Stimulated activated naive CD8-positive, alpha-beta T cell treated with anti-CD3 and anti-CD28 coated beads, Interleukin-15, Interleukin-2, amounts not matched to agents 100 ng/mL and 50 ng/mL, for 24 hours (primary cell): ENCODE measurements at regions not wholly inside any gene's neighbourhood (a gene's known extent, or its start where the extent isn't known, plus 50 kb on each side); places are given as distances from the start of the nearest gene placed in this dataset.

Experiments used
- H3K27ac Mint-ChIP-seq: one replicate; pipeline ENCODE4 v1.8.0; 2021; ENCODE audit warnings: mild to moderate bottlenecking, mixed read lengths
- H3K27me3 Mint-ChIP-seq: one replicate; pipeline ENCODE4 v1.8.0; 2021; ENCODE audit warnings: mixed read lengths
- H3K36me3 Mint-ChIP-seq: one replicate; pipeline ENCODE4 v1.8.0; 2021; ENCODE audit warnings: low read depth, mixed read lengths
- H3K4me1 Mint-ChIP-seq: one replicate; pipeline ENCODE4 v1.8.0; 2021; ENCODE audit warnings: low read depth, mixed read lengths
- H3K4me3 Mint-ChIP-seq: one replicate; pipeline ENCODE4 v1.8.0; 2021; ENCODE audit warnings: mild to moderate bottlenecking, mixed read lengths
- H3K9me3 Mint-ChIP-seq: one replicate; pipeline ENCODE4 v1.8.0; 2021; ENCODE audit warnings: mixed read lengths

GRCh38 chr20:51122931-51123658 lies 100.2 kb upstream of the KCNG1 start:
- no peaks in the 10 kb centered on the region for H3K36me3 Mint-ChIP-seq
- H3K27me3 Mint-ChIP-seq: peaks cover 43% of the 10 kb centered on the region
- no peak overlapping the region for H3K4me3 Mint-ChIP-seq
- H3K4me1 Mint-ChIP-seq: peaks cover 27% of the 10 kb centered on the region
- no peak overlapping the region for H3K27ac Mint-ChIP-seq
- H3K9me3 Mint-ChIP-seq: no peaks in the 10 kb centered on the region

DNA sequence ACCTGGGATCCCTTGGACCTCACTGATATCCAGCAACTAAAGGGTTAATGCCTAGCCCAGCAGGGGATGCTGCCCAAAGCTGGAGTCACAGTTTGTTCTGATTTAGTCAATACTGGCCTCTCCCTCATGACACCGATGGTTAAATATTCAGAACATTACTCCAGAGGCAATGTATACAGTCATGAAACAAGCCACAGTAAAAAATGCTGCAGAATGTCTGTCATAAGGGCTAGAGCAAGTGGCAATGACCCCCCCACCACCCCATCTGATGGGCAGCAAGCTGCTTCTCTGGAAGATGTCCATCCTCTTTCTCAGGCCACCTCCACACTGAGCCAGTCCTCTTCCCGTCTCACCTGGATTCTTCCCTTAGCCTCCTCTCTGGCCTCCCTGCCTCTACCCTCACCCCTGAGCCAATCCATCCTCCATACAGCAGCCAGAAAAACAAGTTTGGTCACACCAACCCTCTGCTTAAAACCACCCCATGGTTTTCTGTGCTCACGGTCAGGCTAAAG lies 99.0 kb upstream of the KCNG1 start:
- Mint-ChIP-seq H3K4me3 (no peak overlapping the region), H3K36me3 (no peaks in the 10 kb centered on the region), H3K4me1 (peaks cover 20% of the 10 kb centered on the region), H3K27ac (no peak overlapping the region), H3K27me3 (peaks cover 43% of the 10 kb centered on the region), H3K9me3 (no peaks in the 10 kb centered on the region)

- Mint-ChIP-seq H3K4me3 (no peak overlapping the region), H3K27me3 (peaks cover 43% of the 10 kb centered on the region), H3K4me1 (peaks cover 20% of the 10 kb centered on the region), H3K27ac (no peak overlapping the region), H3K36me3 (no peaks in the 10 kb centered on the region), H3K9me3 (no peaks in the 10 kb centered on the region)
Observed at GRCh38 chr20:51121272-51121671, 98.4 kb upstream of the KCNG1 start.

GRCh38 chr20:51120868-51121267 lies 98.0 kb upstream of the KCNG1 start:
- Mint-ChIP-seq H3K9me3 (no peaks in the 10 kb centered on the region), H3K4me1 (peaks cover 20% of the 10 kb centered on the region), H3K27ac (no peak overlapping the region)

GRCh38 chr20:51120438-51120837 lies 97.5 kb upstream of the KCNG1 start:
- H3K9me3 Mint-ChIP-seq: no peaks in the 10 kb centered on the region
- peaks cover 42% of the 10 kb centered on the region for H3K27me3 Mint-ChIP-seq
- no peak overlapping the region for H3K4me3 Mint-ChIP-seq
- H3K27ac Mint-ChIP-seq: no peak overlapping the region
- peaks cover 20% of the 10 kb centered on the region for H3K4me1 Mint-ChIP-seq
- H3K36me3 Mint-ChIP-seq: no peaks in the 10 kb centered on the region

More at GRCh38 chr20:51120868-51121267, 98.0 kb upstream of the KCNG1 start:
- peaks cover 43% of the 10 kb centered on the region for H3K27me3 Mint-ChIP-seq
- H3K36me3 Mint-ChIP-seq: no peaks in the 10 kb centered on the region
- no peak overlapping the region for H3K4me3 Mint-ChIP-seq

GRCh38 chr20:51119914-51120313 lies 97.0 kb upstream of the KCNG1 start:
- peaks cover 38% of the 10 kb centered on the region for H3K27me3 Mint-ChIP-seq
- no peaks in the 10 kb centered on the region for H3K36me3 Mint-ChIP-seq
- no peaks in the 10 kb centered on the region for H3K9me3 Mint-ChIP-seq
- no peak overlapping the region for H3K4me3 Mint-ChIP-seq
- H3K27ac Mint-ChIP-seq: no peak overlapping the region
- peaks cover 20% of the 10 kb centered on the region for H3K4me1 Mint-ChIP-seq

DNA sequence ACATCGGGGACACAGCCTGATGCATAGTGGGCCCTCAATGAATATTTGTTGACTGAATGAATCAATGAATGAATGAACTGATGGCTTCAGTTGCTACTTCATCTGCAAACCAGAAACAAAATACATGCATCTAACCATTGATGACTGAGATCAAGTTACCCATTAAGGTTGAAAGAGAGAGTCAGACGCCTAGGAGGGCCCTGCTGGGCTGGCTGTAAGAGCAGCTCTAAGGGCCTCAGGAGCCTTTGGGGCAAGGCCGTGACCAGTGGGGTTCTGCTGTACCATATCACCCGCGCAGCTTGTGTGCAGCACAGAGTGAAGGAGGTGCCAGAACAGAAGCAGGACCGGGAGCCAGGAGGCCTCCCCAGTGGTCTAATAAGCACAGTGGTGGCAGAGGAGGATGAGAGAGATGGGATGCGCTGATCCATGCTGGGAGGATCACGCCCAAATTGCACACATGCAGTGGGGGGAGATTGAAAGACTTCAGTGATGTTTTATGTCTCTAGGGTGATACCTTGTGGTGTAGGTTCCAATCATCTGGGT lies 96.1 kb upstream of the KCNG1 start:
- Mint-ChIP-seq H3K4me3 (no peak overlapping the region), H3K4me1 (peaks cover 20% of the 10 kb centered on the region), H3K9me3 (no peaks in the 10 kb centered on the region), H3K27ac (no peak overlapping the region), H3K27me3 (peaks cover 38% of the 10 kb centered on the region), H3K36me3 (no peaks in the 10 kb centered on the region)

DNA sequence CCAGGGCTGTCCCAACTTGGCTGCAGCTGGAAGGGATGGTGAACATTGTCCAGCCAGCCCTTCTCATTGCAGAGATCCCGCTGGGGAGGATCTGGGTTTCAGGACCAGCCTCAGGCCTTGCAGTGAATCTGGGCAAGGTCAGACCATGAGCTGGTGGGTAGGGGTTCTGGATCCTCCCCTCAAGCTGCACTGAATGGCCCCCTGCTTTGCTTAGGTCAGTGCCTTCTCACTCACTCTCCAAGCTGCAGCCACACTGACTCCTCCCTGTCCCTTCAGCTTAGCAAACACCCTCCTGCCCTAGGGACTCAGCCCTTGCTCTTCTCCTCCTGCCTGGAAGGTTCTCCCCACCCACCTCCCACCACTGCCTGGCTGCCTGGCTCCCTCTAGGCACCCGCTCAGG lies 95.3 kb upstream of the KCNG1 start:
- Mint-ChIP-seq H3K9me3 (no peaks in the 10 kb centered on the region), H3K36me3 (no peaks in the 10 kb centered on the region), H3K27me3 (peaks cover 36% of the 10 kb centered on the region), H3K27ac (no peak overlapping the region), H3K4me1 (peaks cover 16% of the 10 kb centered on the region), H3K4me3 (no peak overlapping the region)

GRCh38 chr20:51116765-51117686 lies 94.1 kb upstream of the KCNG1 start:
- no peak overlapping the region for H3K27ac Mint-ChIP-seq
- H3K4me3 Mint-ChIP-seq: no peak overlapping the region
- no peaks in the 10 kb centered on the region for H3K36me3 Mint-ChIP-seq
- peaks cover 29% of the 10 kb centered on the region for H3K27me3 Mint-ChIP-seq
- peaks cover 5% of the 10 kb centered on the region for H3K4me1 Mint-ChIP-seq
- H3K9me3 Mint-ChIP-seq: no peaks in the 10 kb centered on the region

DNA sequence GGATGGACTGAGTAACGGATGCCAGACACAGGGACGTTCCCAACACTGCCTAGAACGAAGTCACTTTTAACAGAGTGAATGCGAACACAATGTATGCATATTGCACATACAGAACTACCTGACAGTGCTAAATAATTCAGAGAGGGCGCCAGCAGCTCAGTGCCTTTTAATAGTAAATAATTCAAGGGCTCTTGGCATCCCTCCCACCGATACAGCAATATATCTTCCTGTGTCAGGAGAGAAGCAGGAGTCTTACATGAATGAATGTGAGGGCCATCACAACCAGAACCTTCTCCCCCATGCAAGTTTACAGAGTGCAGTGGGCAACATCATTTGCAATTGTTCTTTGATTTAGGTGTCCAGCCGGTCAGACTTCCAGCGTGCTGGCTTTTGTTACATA lies 88.4 kb upstream of the KCNG1 start:
- Mint-ChIP-seq H3K4me1 (no peaks in the 10 kb centered on the region), H3K4me3 (no peak overlapping the region), H3K27ac (no peak overlapping the region), H3K36me3 (no peaks in the 10 kb centered on the region), H3K27me3 (peaks cover 19% of the 10 kb centered on the region), H3K9me3 (no peaks in the 10 kb centered on the region)

DNA sequence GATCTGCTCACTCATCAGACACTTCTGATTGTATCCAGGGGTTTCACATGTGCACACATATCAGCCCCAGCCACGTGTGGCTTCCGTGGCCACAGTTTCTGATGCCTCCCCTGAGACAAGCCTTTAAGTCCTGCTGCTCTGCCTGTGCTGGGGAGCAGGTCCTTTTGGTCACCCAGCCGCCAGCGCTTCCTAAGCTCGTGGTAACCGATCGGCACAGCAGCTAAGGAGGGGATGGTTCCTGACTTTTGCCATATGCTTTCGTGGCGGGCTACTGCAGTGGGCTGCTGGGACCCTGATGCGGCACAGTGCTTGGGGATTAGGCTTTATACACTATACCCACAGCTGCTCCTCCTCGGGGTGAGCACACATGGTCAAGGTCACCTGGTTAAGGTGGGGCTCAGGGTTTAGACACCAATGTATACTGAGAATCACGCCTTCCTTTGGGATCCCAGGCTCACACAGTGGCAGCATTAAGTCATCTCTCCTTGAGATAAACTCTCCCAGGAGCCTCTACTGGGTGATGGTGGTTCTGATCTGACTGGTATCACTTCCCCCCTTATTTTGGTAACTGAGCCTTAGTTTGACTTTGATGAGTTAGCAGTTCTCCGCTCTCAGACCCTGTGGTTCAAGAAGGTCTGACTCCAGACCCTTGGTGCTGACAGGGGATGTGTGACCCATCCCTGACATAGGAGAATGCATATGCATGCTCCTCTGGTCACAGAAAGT lies 85.9 kb upstream of the KCNG1 start:
- H3K27ac Mint-ChIP-seq: no peak overlapping the region

GRCh38 chr20:51106011-51106410 lies 83.1 kb upstream of the KCNG1 start:
- H3K9me3 Mint-ChIP-seq: no peaks in the 10 kb centered on the region
- H3K27me3 Mint-ChIP-seq: peaks cover 23% of the 10 kb centered on the region
- H3K4me3 Mint-ChIP-seq: no peak overlapping the region
- no peaks in the 10 kb centered on the region for H3K4me1 Mint-ChIP-seq
- no peaks in the 10 kb centered on the region for H3K36me3 Mint-ChIP-seq
- no peak overlapping the region for H3K27ac Mint-ChIP-seq

More for the DNA sequence above, 85.9 kb upstream of the KCNG1 start:
- H3K27me3 Mint-ChIP-seq: peaks cover 24% of the 10 kb centered on the region
- no peaks in the 10 kb centered on the region for H3K4me1 Mint-ChIP-seq
- H3K36me3 Mint-ChIP-seq: no peaks in the 10 kb centered on the region
- no peaks in the 10 kb centered on the region for H3K9me3 Mint-ChIP-seq
- no peak overlapping the region for H3K4me3 Mint-ChIP-seq

- Mint-ChIP-seq H3K9me3 (no peaks in the 10 kb centered on the region), H3K36me3 (no peaks in the 10 kb centered on the region), H3K27ac (no peak overlapping the region), H3K4me1 (no peaks in the 10 kb centered on the region), H3K4me3 (no peak overlapping the region), H3K27me3 (peaks cover 17% of the 10 kb centered on the region)
Observed at GRCh38 chr20:51104960-51105920, 82.3 kb upstream of the KCNG1 start.

DNA sequence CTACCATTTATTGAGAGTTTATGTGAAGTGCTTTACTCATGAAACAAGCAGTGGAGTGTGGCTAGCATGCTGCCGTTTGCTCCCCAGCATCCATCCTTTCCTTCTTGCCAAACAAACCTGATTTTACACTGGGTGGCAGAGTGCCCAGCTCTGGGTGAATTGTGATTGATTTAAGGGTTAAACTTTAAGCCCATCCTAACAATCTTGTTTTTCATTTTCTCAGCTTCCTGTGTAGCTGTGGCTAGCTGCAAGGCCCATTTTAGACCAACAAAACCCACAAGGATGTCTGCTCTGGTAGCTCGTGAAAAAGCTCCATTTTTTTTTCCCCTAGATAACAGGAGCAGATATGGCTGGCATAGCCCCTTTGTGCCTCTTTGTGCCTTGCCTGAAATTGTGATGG lies 77.7 kb upstream of the KCNG1 start:
- H3K4me3 Mint-ChIP-seq: no peak overlapping the region
- H3K36me3 Mint-ChIP-seq: no peaks in the 10 kb centered on the region
- no peaks in the 10 kb centered on the region for H3K9me3 Mint-ChIP-seq
- peaks cover 18% of the 10 kb centered on the region for H3K27me3 Mint-ChIP-seq
- H3K4me1 Mint-ChIP-seq: no peaks in the 10 kb centered on the region
- no peak overlapping the region for H3K27ac Mint-ChIP-seq
